Esophagus (tissue), 2 donors: ENCODE measurements at regions not wholly inside any gene's neighbourhood (a gene's known extent, or its start where the extent isn't known, plus 50 kb on each side); places are given as distances from the start of the nearest gene placed in this dataset.

Experiments
- H3K27ac ChIP-seq, 2 donors: one replicate each; pipeline ENCODE4 v1.5.1; 2013; ENCODE audit warnings: low read depth in 2 of 2, mild to moderate bottlenecking in 2 of 2, inconsistent platforms in 1 of 2, low read length in 1 of 2, moderate library complexity in 1 of 2
- H3K27me3 ChIP-seq, 2 donors: one replicate each; pipeline ENCODE4 v1.6.1; 2013; ENCODE audit warnings: low read length in 2 of 2, control low read depth in 1 of 2, mild to moderate bottlenecking in 1 of 2; ENCODE audit not compliant: insufficient read depth in 2 of 2, control insufficient read depth in 1 of 2
- H3K36me3 ChIP-seq, 2 donors: one replicate each; pipeline ENCODE4 v1.6.1; 2013; ENCODE audit warnings: low read length in 1 of 2; ENCODE audit not compliant: control insufficient read depth in 2 of 2, insufficient read depth in 2 of 2
- H3K4me1 ChIP-seq, 2 donors: one replicate each; pipeline ENCODE4 v1.6.1; 2013; ENCODE audit warnings: low read length in 1 of 2; ENCODE audit not compliant: control insufficient read depth in 2 of 2, insufficient read depth in 2 of 2
- H3K4me3 ChIP-seq, 2 donors: one replicate each; pipeline ENCODE4 v1.5.1; 2013; ENCODE audit warnings: low read length in 2 of 2, mild to moderate bottlenecking in 2 of 2, low read depth in 1 of 2, moderate library complexity in 1 of 2
- H3K9me3 ChIP-seq, 2 donors: one replicate each; pipeline ENCODE4 v1.6.1; 2013; ENCODE audit warnings: mild to moderate bottlenecking in 2 of 2, low read depth in 1 of 2, low read length in 1 of 2, moderate library complexity in 1 of 2; ENCODE audit not compliant: control insufficient read depth in 2 of 2, insufficient read depth in 1 of 2
- WGBS, 2 donors: extraction: QIAGEN DNeasy Blood & Tissue Kit; methylation state at CpG; one replicate each; pipeline ENCODE4 v1.1.7; 2013; 5-methylcytosine and 5-hydroxymethylcytosine counted together
- donor health status: healthy with polysubstance abuse.
- donor health status: Bipolar disorder and iron deficiency.

DNA sequence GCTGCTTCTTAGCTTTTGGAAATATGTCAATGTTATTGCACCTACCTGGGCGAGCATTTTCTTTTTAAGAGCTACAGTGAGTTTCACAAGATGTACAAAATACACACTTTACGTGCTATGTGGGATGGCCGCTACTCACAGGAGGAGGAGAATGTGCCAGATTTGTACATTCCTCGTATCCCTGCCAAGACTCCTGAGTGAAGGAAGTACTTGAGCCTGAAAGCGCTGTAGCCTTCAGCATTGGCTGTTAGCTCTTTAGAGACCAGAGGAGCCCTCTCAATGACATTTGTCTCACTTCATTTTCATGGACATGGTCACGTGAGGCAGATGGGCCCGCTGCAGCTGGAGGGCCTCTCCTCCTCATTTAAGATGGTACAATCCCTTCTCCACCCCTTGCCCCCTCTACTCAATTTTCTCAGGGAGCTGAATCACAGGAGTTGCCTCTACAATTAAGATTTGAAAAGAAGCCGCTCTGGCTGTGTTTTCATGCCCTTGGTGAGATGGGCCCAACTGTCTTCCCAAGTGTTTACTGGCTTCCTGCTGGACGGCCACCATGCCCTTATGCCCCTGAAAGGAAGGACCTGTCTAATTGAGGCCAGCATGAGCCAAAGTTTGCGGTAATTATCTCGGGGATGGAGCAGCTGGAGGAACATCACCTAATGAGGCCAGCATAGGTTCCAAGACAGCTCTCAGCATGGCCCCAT lies 442.6 kb downstream of the PRDM2 start:
- Histone ChIP-seq H3K36me3 (no peaks in the 10 kb centered on the region), H3K4me1 (peaks cover 3 to 11% of the 10 kb centered on the region in 2 donors), H3K27ac (no peak overlapping the region), H3K27me3 (no peaks in the 10 kb centered on the region), H3K9me3 (no peaks in the 10 kb centered on the region), H3K4me3 (no peak overlapping the region)
- 53 to 60% methylated on average over 11 of the region's 11 CpGs for WGBS, 2 donors

DNA sequence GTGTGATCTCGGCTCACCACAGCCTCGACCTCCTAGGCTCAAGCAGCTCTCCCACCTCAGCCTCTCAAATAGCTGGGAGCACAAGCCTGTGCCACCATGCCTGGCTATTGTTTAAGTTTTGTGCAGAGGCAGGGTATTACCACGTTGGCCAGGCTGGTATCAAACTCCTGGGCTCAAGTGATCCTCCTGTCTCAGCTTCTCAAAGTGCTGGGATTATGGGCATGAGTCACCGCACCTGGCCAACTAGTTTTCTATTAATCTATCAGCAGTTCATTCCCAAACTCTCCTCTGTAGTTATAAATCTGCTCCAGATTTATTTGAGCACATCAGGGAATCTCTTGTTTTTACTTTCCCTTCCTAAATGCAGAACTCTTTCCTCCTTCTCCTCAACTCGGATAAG lies 443.8 kb downstream of the PRDM2 start:
- peak overlapping the region in 1 of 2 donors; percentile 31 for H3K27ac ChIP-seq
- peaks cover 3 to 11% of the 10 kb centered on the region in 2 donors for H3K4me1 ChIP-seq
- no peaks in the 10 kb centered on the region for H3K27me3 ChIP-seq
- no peak overlapping the region for H3K4me3 ChIP-seq
- 55 to 69% methylated on average over 5 of the region's 5 CpGs for WGBS, 2 donors
- no peaks in the 10 kb centered on the region for H3K36me3 ChIP-seq
- no peaks in the 10 kb centered on the region for H3K9me3 ChIP-seq

- Histone ChIP-seq H3K27ac (no peak overlapping the region), H3K4me3 (no peak overlapping the region), H3K36me3 (no peaks in the 10 kb centered on the region), H3K27me3 (no peaks in the 10 kb centered on the region), H3K4me1 (peaks cover 0 to 3% of the 10 kb centered on the region in 2 donors), H3K9me3 (no peaks in the 10 kb centered on the region)
- WGBS, 2 donors: 67 to 74% methylated on average over 2 of the region's 2 CpGs
Observed at GRCh38 chr1:14148526-14148925, 448.5 kb downstream of the PRDM2 start.

DNA sequence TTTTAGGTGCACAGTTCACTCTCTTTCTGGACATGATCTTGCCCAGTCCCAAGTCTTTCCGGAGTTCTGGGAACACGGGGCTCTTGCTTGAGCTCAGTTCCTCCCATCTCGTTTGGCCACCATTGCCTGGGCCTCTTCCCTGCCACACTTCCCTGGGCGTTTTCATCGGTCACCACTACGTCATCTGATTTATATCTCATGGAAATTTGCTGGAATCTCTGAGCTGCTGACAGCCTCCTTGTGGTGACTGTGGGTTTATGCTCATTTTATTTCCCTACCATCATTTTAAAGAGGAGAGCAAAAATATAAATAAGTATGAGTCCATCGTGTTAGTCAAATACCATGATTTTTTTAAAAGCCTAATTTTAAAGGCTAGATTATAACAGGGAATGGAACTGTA lies 449.1 kb upstream of the KAZN start:
- H3K36me3 ChIP-seq: no peaks in the 10 kb centered on the region
- 85 to 88% methylated on average over 7 of the region's 7 CpGs for WGBS, 2 donors
- H3K9me3 ChIP-seq: no peaks in the 10 kb centered on the region
- no peak overlapping the region for H3K27ac ChIP-seq
- H3K4me3 ChIP-seq: no peak overlapping the region
- no peaks in the 10 kb centered on the region for H3K27me3 ChIP-seq
- H3K4me1 ChIP-seq: no peaks in the 10 kb centered on the region

- H3K36me3 ChIP-seq: no peaks in the 10 kb centered on the region
Observed at GRCh38 chr1:14156543-14156942, 441.9 kb upstream of the KAZN start.

DNA sequence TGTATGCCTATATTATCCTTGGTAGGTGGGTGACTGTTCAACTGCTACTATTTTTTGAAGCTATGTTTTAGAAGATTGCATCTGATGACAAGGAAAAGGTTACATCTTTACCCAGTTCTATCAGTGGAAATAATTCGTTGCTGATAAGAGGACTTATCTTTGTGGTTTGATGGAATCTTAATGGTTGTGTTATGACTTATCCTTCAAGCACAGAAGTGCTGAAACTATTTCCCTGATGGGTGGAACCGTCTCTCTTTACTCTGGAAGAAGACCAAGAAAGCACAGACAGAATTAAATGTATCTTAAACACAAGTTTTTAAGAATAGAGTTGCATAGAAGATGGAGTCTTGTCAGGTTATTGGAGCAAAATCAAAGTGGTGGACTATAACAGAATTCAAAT lies 437.7 kb upstream of the KAZN start:
- Histone ChIP-seq H3K9me3 (peaks cover 0 to 5% of the 10 kb centered on the region in 2 donors), H3K4me1 (no peaks in the 10 kb centered on the region), H3K4me3 (no peak overlapping the region), H3K36me3 (no peaks in the 10 kb centered on the region), H3K27ac (no peak overlapping the region), H3K27me3 (no peaks in the 10 kb centered on the region)
- 17 to 25% methylated on average over 2 of the region's 2 CpGs for WGBS, 2 donors

More at GRCh38 chr1:14156543-14156942, 441.9 kb upstream of the KAZN start:
- 96 to 99% methylated on average over 4 of the region's 4 CpGs for WGBS, 2 donors
- H3K9me3 ChIP-seq: peaks cover 0 to 5% of the 10 kb centered on the region in 2 donors
- H3K4me1 ChIP-seq: no peaks in the 10 kb centered on the region
- H3K27me3 ChIP-seq: no peaks in the 10 kb centered on the region
- no peak overlapping the region for H3K27ac ChIP-seq
- H3K4me3 ChIP-seq: no peak overlapping the region

DNA sequence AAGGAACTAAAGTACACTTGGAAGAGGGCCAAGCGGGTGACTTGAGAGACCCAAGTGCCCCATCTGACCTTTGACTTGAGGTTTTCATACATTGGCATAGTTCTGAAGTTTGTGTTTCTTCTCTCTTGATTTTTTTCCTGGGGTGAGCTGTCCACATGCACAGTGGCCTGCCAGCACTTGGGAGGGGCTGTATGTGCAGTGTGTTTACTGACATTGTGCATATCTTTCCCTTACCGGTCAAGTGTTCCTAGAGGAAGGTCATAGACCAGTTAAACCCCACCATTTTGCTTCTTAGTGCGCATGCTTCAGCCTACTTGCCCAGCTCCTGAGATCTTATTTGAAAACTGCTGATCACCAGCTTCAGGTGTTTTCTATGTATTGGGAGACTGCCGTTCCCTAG lies 435.2 kb upstream of the KAZN start:
- Histone ChIP-seq H3K4me1 (no peaks in the 10 kb centered on the region), H3K27ac (no peak overlapping the region), H3K9me3 (peaks cover 0 to 5% of the 10 kb centered on the region in 2 donors), H3K36me3 (no peaks in the 10 kb centered on the region), H3K27me3 (no peaks in the 10 kb centered on the region), H3K4me3 (no peak overlapping the region)
- 93 to 96% methylated on average over 4 of the region's 4 CpGs for WGBS, 2 donors

- Histone ChIP-seq H3K9me3 (no peaks in the 10 kb centered on the region), H3K36me3 (no peaks in the 10 kb centered on the region), H3K4me3 (no peak overlapping the region), H3K4me1 (no peaks in the 10 kb centered on the region), H3K27me3 (no peaks in the 10 kb centered on the region), H3K27ac (no peak overlapping the region)
- WGBS, 2 donors: 7 to 19% methylated on average over 2 of the region's 2 CpGs
Observed at GRCh38 chr1:14165371-14165801, 433.1 kb upstream of the KAZN start.

DNA sequence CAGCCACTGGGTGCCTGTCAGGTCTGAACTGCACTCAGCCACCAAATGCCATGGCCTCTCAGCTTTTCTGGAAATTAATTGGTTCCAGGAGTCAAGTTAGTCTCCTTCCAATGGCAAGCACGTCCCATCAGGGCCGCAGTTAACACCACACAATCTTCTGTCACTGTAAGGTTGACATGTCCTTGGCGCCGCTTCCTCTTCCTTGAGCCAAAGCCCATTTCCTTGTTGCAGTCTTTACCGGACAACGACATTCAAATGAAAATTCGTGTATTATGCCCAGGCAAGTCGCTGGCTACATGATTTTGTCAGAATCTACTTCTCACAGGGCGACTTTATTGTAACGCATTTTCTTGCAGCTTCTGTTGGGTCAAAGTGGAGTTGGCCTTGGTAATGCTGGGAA lies 430.6 kb upstream of the KAZN start:
- Histone ChIP-seq H3K4me1 (no peaks in the 10 kb centered on the region), H3K4me3 (no peak overlapping the region), H3K9me3 (peaks cover 0 to 3% of the 10 kb centered on the region in 2 donors), H3K27ac (no peak overlapping the region), H3K27me3 (no peaks in the 10 kb centered on the region), H3K36me3 (no peaks in the 10 kb centered on the region)
- 73 to 78% methylated on average over 10 of the region's 10 CpGs for WGBS, 2 donors
